GM18517 (cell line): ENCODE measurements at regions not wholly inside any gene's neighbourhood (a gene's known extent, or its start where the extent isn't known, plus 50 kb on each side); places are given as distances from the start of the nearest gene placed in this dataset.

Experiments used
- ATAC-seq: cut with Tn5 transposase; IDR thresholded peaks from one replicate; pipeline ENCODE4 v1.9.1; 2021; ENCODE audit warnings: mild to moderate bottlenecking, moderate library complexity; ENCODE audit not compliant: unreplicated experiment

- ATAC-seq, result no peak
Observed at GRCh38 chr1:88104886-88105285, 579.2 kb upstream of the PKN2 start.

- ATAC-seq, result no peak
Observed at GRCh38 chr1:88111816-88112215, 572.3 kb upstream of the PKN2 start.

- ATAC-seq, result no peak
Observed at GRCh38 chr1:88117597-88117996, 566.5 kb upstream of the PKN2 start.

- no peak for ATAC-seq
Observed at GRCh38 chr1:88118176-88118845, 565.8 kb upstream of the PKN2 start.

GRCh38 chr1:88124614-88125013 lies 559.5 kb upstream of the PKN2 start:
- no peak for ATAC-seq

- ATAC-seq, result no peak
Observed at GRCh38 chr1:88126467-88126866, 557.6 kb upstream of the PKN2 start.

GRCh38 chr1:88133991-88134390 lies 550.1 kb upstream of the PKN2 start:
- no peak for ATAC-seq

- no peak for ATAC-seq
Observed at GRCh38 chr1:88134983-88135921, 548.8 kb upstream of the PKN2 start.

- ATAC-seq, result no peak
Observed at GRCh38 chr1:88139633-88140032, 544.4 kb upstream of the PKN2 start.

- no peak for ATAC-seq
Observed at GRCh38 chr1:88140325-88140724, 543.7 kb upstream of the PKN2 start.

GRCh38 chr1:88141499-88142074 lies 542.5 kb upstream of the PKN2 start:
- ATAC-seq, result peak; percentile 51

- no peak for ATAC-seq
Observed at GRCh38 chr1:88145752-88146151, 538.3 kb upstream of the PKN2 start.

- no peak for ATAC-seq
Observed at GRCh38 chr1:88149686-88150085, 534.4 kb upstream of the PKN2 start.

GRCh38 chr1:88150330-88150729 lies 533.7 kb upstream of the PKN2 start:
- no peak for ATAC-seq

- no peak for ATAC-seq
Observed at GRCh38 chr1:88163187-88163586, 520.9 kb upstream of the PKN2 start.

GRCh38 chr1:88168126-88168525 lies 515.9 kb upstream of the PKN2 start:
- no peak for ATAC-seq

- ATAC-seq, result no peak
Observed at GRCh38 chr1:88169139-88169538, 514.9 kb upstream of the PKN2 start.

GRCh38 chr1:88169939-88170338 lies 514.1 kb upstream of the PKN2 start:
- ATAC-seq, result no peak

- ATAC-seq, result no peak
Observed at GRCh38 chr1:88175120-88175630, 508.9 kb upstream of the PKN2 start.

GRCh38 chr1:88175631-88176226 lies 508.3 kb upstream of the PKN2 start:
- no peak for ATAC-seq

GRCh38 chr1:88179943-88180342 lies 504.1 kb upstream of the PKN2 start:
- ATAC-seq, result no peak
